Neuron (in vitro differentiated cells): ENCODE measurements at regions not wholly inside any gene's neighbourhood (a gene's known extent, or its start where the extent isn't known, plus 50 kb on each side); places are given as distances from the start of the nearest gene placed in this dataset.

Source experiments
- H2AFZ ChIP-seq: one replicate; pipeline ENCODE4 v1.6.1; 2013; ENCODE audit warnings: low read depth, mild to moderate bottlenecking, inconsistent platforms, low read length, moderate library complexity
- H3K27me3 ChIP-seq: one replicate; pipeline ENCODE4 v1.6.1; 2013; ENCODE audit warnings: low read length; ENCODE audit not compliant: insufficient read depth
- H3K36me3 ChIP-seq: one replicate; pipeline ENCODE4 v1.6.1; 2013; ENCODE audit warnings: low read length; ENCODE audit not compliant: insufficient read depth
- H3K4me1 ChIP-seq: one replicate; pipeline ENCODE4 v1.6.1; 2013; ENCODE audit warnings: low read length; ENCODE audit not compliant: insufficient read depth
- H3K4me3 ChIP-seq: 2 replicates; pipeline ENCODE4 v1.5.1; 2013; ENCODE audit warnings: mild to moderate bottlenecking, low read length, moderate library complexity
- H3K9me3 ChIP-seq: one replicate; pipeline ENCODE4 v1.6.1; 2013; ENCODE audit warnings: low read length

- H3K9me3 ChIP-seq: no peaks in the 10 kb centered on the region
- no peaks in the 10 kb centered on the region for H3K27me3 ChIP-seq
- H3K4me3 ChIP-seq: no peak overlapping the region
- H2AFZ ChIP-seq: no peak overlapping the region
- H3K36me3 ChIP-seq: no peaks in the 10 kb centered on the region
- peaks cover 12% of the 10 kb centered on the region for H3K4me1 ChIP-seq
Observed at GRCh38 chr2:164203131-164203530, 418.2 kb downstream of the GRB14 start.

GRCh38 chr2:164198256-164198655, 423.0 kb downstream of the GRB14 start:
- no peak overlapping the region for H3K4me3 ChIP-seq
- H3K36me3 ChIP-seq: no peaks in the 10 kb centered on the region
- no peaks in the 10 kb centered on the region for H3K9me3 ChIP-seq
- H3K27me3 ChIP-seq: no peaks in the 10 kb centered on the region
- H3K4me1 ChIP-seq: peaks cover 20% of the 10 kb centered on the region
- H2AFZ ChIP-seq: no peak overlapping the region

- Histone ChIP-seq H3K9me3 (no peaks in the 10 kb centered on the region), H3K36me3 (no peaks in the 10 kb centered on the region), H3K27me3 (no peaks in the 10 kb centered on the region), H3K4me1 (no peaks in the 10 kb centered on the region), H3K4me3 (no peak overlapping the region), H2AFZ (no peak overlapping the region)
Observed at GRCh38 chr2:164190700-164191099, 430.6 kb downstream of the GRB14 start.

GRCh38 chr2:164189851-164190250, 431.4 kb downstream of the GRB14 start:
- Histone ChIP-seq H3K4me1 (no peaks in the 10 kb centered on the region), H2AFZ (no peak overlapping the region), H3K27me3 (no peaks in the 10 kb centered on the region), H3K9me3 (no peaks in the 10 kb centered on the region), H3K36me3 (no peaks in the 10 kb centered on the region), H3K4me3 (no peak overlapping the region)

- Histone ChIP-seq H3K36me3 (no peaks in the 10 kb centered on the region), H3K4me1 (no peaks in the 10 kb centered on the region), H3K9me3 (no peaks in the 10 kb centered on the region), H3K27me3 (no peaks in the 10 kb centered on the region), H2AFZ (no peak overlapping the region), H3K4me3 (no peak overlapping the region)
Observed at GRCh38 chr2:164187121-164187520, 434.2 kb downstream of the GRB14 start.

- no peaks in the 10 kb centered on the region for H3K9me3 ChIP-seq
- no peak overlapping the region for H2AFZ ChIP-seq
- no peak overlapping the region for H3K4me3 ChIP-seq
- no peaks in the 10 kb centered on the region for H3K36me3 ChIP-seq
- H3K4me1 ChIP-seq: no peaks in the 10 kb centered on the region
- H3K27me3 ChIP-seq: no peaks in the 10 kb centered on the region
Observed at GRCh38 chr2:164186591-164186990, 434.7 kb downstream of the GRB14 start.

GRCh38 chr2:164182116-164182627, 439.1 kb downstream of the GRB14 start:
- H2AFZ ChIP-seq: no peak overlapping the region
- no peaks in the 10 kb centered on the region for H3K4me1 ChIP-seq
- no peaks in the 10 kb centered on the region for H3K36me3 ChIP-seq
- H3K9me3 ChIP-seq: no peaks in the 10 kb centered on the region
- H3K4me3 ChIP-seq: no peak overlapping the region
- no peaks in the 10 kb centered on the region for H3K27me3 ChIP-seq

- H3K9me3 ChIP-seq: peaks cover 6% of the 10 kb centered on the region
- H3K36me3 ChIP-seq: no peaks in the 10 kb centered on the region
- no peak overlapping the region for H3K4me3 ChIP-seq
- no peaks in the 10 kb centered on the region for H3K27me3 ChIP-seq
- no peak overlapping the region for H2AFZ ChIP-seq
- no peaks in the 10 kb centered on the region for H3K4me1 ChIP-seq
Observed at GRCh38 chr2:164178835-164179465, 442.3 kb downstream of the GRB14 start.

GRCh38 chr2:164164602-164165001, 428.8 kb upstream of the FIGN start:
- H2AFZ ChIP-seq: no peak overlapping the region
- no peak overlapping the region for H3K4me3 ChIP-seq
- no peaks in the 10 kb centered on the region for H3K36me3 ChIP-seq
- H3K9me3 ChIP-seq: no peaks in the 10 kb centered on the region
- H3K4me1 ChIP-seq: peaks cover 3% of the 10 kb centered on the region
- no peaks in the 10 kb centered on the region for H3K27me3 ChIP-seq

GRCh38 chr2:164155558-164155957, 419.8 kb upstream of the FIGN start:
- Histone ChIP-seq H3K9me3 (no peaks in the 10 kb centered on the region), H3K36me3 (no peaks in the 10 kb centered on the region), H3K4me1 (no peaks in the 10 kb centered on the region), H3K27me3 (no peaks in the 10 kb centered on the region), H3K4me3 (no peak overlapping the region), H2AFZ (no peak overlapping the region)

- Histone ChIP-seq H3K36me3 (no peaks in the 10 kb centered on the region), H3K4me3 (no peak overlapping the region), H3K9me3 (no peaks in the 10 kb centered on the region), H3K4me1 (no peaks in the 10 kb centered on the region), H3K27me3 (no peaks in the 10 kb centered on the region), H2AFZ (no peak overlapping the region)
Observed at GRCh38 chr2:164151522-164151921, 415.7 kb upstream of the FIGN start.

GRCh38 chr2:164150604-164151003, 414.8 kb upstream of the FIGN start:
- Histone ChIP-seq H3K36me3 (no peaks in the 10 kb centered on the region), H3K4me1 (no peaks in the 10 kb centered on the region), H3K4me3 (no peak overlapping the region)

GRCh38 chr2:164146441-164146840, 410.6 kb upstream of the FIGN start:
- Histone ChIP-seq H3K36me3 (no peaks in the 10 kb centered on the region), H3K4me1 (no peaks in the 10 kb centered on the region), H3K27me3 (no peaks in the 10 kb centered on the region), H3K9me3 (no peaks in the 10 kb centered on the region), H3K4me3 (no peak overlapping the region), H2AFZ (no peak overlapping the region)

More at GRCh38 chr2:164150604-164151003, 414.8 kb upstream of the FIGN start:
- Histone ChIP-seq H3K9me3 (no peaks in the 10 kb centered on the region), H3K27me3 (no peaks in the 10 kb centered on the region), H2AFZ (peak overlapping the region; percentile 4)
